ENCODE measurements at regions not wholly inside any gene's neighbourhood (a gene's known extent, or its start where the extent isn't known, plus 50 kb on each side); places are given as distances from the start of the nearest gene placed in this dataset.

DNA sequence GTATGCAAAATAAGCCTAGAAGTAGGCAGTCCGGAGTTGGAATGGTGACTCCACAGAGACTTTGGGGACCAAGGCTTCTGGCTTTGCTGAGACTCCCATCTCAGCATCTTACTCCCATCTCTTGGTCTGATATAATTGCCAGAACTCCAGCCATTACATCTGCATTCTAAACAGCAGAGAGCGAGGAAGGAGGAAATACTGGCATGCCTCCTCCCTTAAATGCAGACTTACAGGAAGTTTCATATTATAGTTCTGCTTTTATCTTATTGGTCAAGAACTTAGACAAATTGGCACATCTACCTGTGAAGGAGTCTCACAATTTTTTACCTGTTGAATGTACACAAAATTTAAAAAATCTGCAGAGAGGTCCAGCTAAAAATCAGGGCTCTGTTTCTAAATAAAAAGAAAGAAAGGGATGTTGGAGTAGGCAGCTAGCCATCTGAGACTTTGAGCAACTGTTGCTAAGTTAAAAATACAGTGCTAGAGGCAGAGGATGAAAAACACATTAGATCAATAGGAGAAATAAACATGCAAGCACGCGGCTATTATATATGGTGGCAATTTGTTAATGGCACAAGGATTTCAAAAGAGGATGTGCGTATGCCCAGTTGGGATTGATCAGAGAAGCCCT is 209.9 kb upstream of the HMGA2 start:
- Histone ChIP-seq H3K4me1 (replicated peaks in 1 of 2; ENCODE audit: control insufficient read depth in 2 of 2, insufficient read depth in 2 of 2, low read length in 2 of 2) (no peaks in the 10 kb centered on the region; a peak in 2 of 5 replicates), H2AFZ (ENCODE audit: low read depth, low read length) (no peak overlapping the region), H4K20me1 (replicated peaks; ENCODE audit: control insufficient read depth, insufficient read depth, low read length) (no peaks in the 10 kb centered on the region), H3K79me2 (ENCODE audit: control insufficient read depth, insufficient read depth, low read length) (no peaks in the 10 kb centered on the region), H3K27me3 (ENCODE audit: control insufficient read depth in 2 of 2, insufficient read depth in 2 of 2, low read length in 2 of 2) (no peaks in the 10 kb centered on the region), H3K27ac (ENCODE audit: extremely low read depth, low read depth, low read length) (no peak overlapping the region), H3K4me2 (ENCODE audit: insufficient read depth, low read length) (no peak overlapping the region), H3K9ac (ENCODE audit: insufficient read depth in 1 of 2, low read depth in 2 of 2, low read length in 2 of 2) (no peak overlapping the region), H3K4me3 (no peak overlapping the region), H3K9me1 (ENCODE audit: control insufficient read depth, insufficient read depth, low read length) (no peaks in the 10 kb centered on the region), H3K36me3 (ENCODE audit: control insufficient read depth, insufficient read depth, low read length) (no peaks in the 10 kb centered on the region), H3K9me3 (replicated peaks; ENCODE audit: control insufficient read depth, insufficient read depth, low read depth, low read length) (no peaks in the 10 kb centered on the region)
- no peak for ATAC-seq
- POLR2A ChIA-PET = interaction anchor here (0.6 kb wide), 1 partner anchor 372 kb away, joined by 3 read pairs; no protein-coding TSS in a partner anchor
- CTCF ChIA-PET (ENCODE audit: low intra/inter-chr PET ratio) = no interaction called here
- BruUV-seq (replicated peaks) = no TSS peak
- intact Hi-C loops (cut with micrococcal nuclease) (no loop called here), in situ Hi-C loops (cut with MboI) (no loop called here)
- 28% methylated on average over 5 of the region's 5 CpGs for WGBS (ENCODE audit: insufficient coverage, low coverage, missing lambda C conversion rate)
- DNase-seq (ENCODE audit: extremely low read depth in 1 of 4, low spot score in 3 of 4) = no peak
- no peak for TF ChIP-seq MYNN (IDR thresholded peaks at IDR 0.05)
- no peak for TF ChIP-seq MYNN (CRISPR knock-in tag; IDR thresholded peaks at IDR 0.05)
- TF ChIP-seq ARID2 (IDR thresholded peaks at IDR 0.05) = no peak
- FAIRE-seq = no peak

DNA sequence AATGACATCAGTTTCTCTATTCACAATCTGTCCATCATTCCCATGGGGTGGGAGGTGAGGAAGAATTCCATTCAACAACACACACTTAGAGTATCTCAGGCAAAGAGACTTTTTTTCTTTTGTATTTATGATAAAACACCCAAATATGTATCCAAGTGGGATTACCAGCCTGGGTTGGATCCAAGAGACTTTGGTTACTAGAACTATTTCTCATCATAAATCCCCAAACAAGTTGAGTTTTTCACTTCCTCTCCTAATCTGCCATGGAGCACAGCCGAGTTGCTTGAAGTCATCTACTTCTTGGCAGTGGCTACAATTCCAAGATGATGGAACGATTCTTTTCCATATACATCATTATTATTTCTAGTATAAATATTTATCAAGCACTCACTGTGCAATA is 209.2 kb upstream of the HMGA2 start:
- no peak overlapping the region for H2AFZ ChIP-seq (ENCODE audit: low read depth, low read length)
- H3K9ac ChIP-seq (ENCODE audit: insufficient read depth in 1 of 2, low read depth in 2 of 2, low read length in 2 of 2) = no peak overlapping the region
- H4K20me1 ChIP-seq (replicated peaks; ENCODE audit: control insufficient read depth, insufficient read depth, low read length) = no peaks in the 10 kb centered on the region
- no peak overlapping the region for H3K27ac ChIP-seq (ENCODE audit: extremely low read depth, low read depth, low read length)
- DNase-seq (ENCODE audit: extremely low read depth in 1 of 4, low spot score in 3 of 4) (no peak), ATAC-seq (no peak), FAIRE-seq (no peak)
- H3K4me3 ChIP-seq = no peak overlapping the region
- ChIA-PET POLR2A (no interaction called here), CTCF (ENCODE audit: low intra/inter-chr PET ratio) (no interaction called here)
- 0% methylated on average over 2 of the region's 2 CpGs for WGBS (ENCODE audit: insufficient coverage, low coverage, missing lambda C conversion rate)
- H3K4me1 ChIP-seq (replicated peaks in 1 of 2; ENCODE audit: control insufficient read depth in 2 of 2, insufficient read depth in 2 of 2, low read length in 2 of 2) = no peaks in the 10 kb centered on the region; a peak in 2 of 5 replicates
- H3K4me2 ChIP-seq (ENCODE audit: insufficient read depth, low read length) = no peak overlapping the region
- no peaks in the 10 kb centered on the region for H3K27me3 ChIP-seq (ENCODE audit: control insufficient read depth in 2 of 2, insufficient read depth in 2 of 2, low read length in 2 of 2)
- in situ Hi-C loops (cut with MboI) (no loop called here), intact Hi-C loops (cut with micrococcal nuclease) (no loop called here)
- H3K79me2 ChIP-seq (ENCODE audit: control insufficient read depth, insufficient read depth, low read length) = no peaks in the 10 kb centered on the region
- H3K36me3 ChIP-seq (ENCODE audit: control insufficient read depth, insufficient read depth, low read length) = no peaks in the 10 kb centered on the region
- no peaks in the 10 kb centered on the region for H3K9me3 ChIP-seq (replicated peaks; ENCODE audit: control insufficient read depth, insufficient read depth, low read depth, low read length)
- BruUV-seq (replicated peaks) = no TSS peak
- no peaks in the 10 kb centered on the region for H3K9me1 ChIP-seq (ENCODE audit: control insufficient read depth, insufficient read depth, low read length)
- TF ChIP-seq LEF1 (IDR thresholded peaks at IDR 0.05) = no peak
- TF ChIP-seq, protein P1, sequence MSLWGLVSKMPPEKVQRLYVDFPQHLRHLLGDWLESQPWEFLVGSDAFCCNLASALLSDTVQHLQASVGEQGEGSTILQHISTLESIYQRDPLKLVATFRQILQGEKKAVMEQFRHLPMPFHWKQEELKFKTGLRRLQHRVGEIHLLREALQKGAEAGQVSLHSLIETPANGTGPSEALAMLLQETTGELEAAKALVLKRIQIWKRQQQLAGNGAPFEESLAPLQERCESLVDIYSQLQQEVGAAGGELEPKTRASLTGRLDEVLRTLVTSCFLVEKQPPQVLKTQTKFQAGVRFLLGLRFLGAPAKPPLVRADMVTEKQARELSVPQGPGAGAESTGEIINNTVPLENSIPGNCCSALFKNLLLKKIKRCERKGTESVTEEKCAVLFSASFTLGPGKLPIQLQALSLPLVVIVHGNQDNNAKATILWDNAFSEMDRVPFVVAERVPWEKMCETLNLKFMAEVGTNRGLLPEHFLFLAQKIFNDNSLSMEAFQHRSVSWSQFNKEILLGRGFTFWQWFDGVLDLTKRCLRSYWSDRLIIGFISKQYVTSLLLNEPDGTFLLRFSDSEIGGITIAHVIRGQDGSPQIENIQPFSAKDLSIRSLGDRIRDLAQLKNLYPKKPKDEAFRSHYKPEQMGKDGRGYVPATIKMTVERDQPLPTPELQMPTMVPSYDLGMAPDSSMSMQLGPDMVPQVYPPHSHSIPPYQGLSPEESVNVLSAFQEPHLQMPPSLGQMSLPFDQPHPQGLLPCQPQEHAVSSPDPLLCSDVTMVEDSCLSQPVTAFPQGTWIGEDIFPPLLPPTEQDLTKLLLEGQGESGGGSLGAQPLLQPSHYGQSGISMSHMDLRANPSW (CRISPR knock-in tag; IDR thresholded peaks at IDR 0.05) = no peak
- TF ChIP-seq RCOR1 (IDR thresholded peaks at IDR 0.05; ENCODE audit: borderline replicate concordance in 1 of 2, low read depth in 2 of 2, low read length in 2 of 2) = no peak
- TF ChIP-seq FIP1L1 (IDR thresholded peaks at IDR 0.05; ENCODE audit: low read depth, low read length, poor library complexity, severe bottlenecking) = no peak
- TF ChIP-seq, protein P2, sequence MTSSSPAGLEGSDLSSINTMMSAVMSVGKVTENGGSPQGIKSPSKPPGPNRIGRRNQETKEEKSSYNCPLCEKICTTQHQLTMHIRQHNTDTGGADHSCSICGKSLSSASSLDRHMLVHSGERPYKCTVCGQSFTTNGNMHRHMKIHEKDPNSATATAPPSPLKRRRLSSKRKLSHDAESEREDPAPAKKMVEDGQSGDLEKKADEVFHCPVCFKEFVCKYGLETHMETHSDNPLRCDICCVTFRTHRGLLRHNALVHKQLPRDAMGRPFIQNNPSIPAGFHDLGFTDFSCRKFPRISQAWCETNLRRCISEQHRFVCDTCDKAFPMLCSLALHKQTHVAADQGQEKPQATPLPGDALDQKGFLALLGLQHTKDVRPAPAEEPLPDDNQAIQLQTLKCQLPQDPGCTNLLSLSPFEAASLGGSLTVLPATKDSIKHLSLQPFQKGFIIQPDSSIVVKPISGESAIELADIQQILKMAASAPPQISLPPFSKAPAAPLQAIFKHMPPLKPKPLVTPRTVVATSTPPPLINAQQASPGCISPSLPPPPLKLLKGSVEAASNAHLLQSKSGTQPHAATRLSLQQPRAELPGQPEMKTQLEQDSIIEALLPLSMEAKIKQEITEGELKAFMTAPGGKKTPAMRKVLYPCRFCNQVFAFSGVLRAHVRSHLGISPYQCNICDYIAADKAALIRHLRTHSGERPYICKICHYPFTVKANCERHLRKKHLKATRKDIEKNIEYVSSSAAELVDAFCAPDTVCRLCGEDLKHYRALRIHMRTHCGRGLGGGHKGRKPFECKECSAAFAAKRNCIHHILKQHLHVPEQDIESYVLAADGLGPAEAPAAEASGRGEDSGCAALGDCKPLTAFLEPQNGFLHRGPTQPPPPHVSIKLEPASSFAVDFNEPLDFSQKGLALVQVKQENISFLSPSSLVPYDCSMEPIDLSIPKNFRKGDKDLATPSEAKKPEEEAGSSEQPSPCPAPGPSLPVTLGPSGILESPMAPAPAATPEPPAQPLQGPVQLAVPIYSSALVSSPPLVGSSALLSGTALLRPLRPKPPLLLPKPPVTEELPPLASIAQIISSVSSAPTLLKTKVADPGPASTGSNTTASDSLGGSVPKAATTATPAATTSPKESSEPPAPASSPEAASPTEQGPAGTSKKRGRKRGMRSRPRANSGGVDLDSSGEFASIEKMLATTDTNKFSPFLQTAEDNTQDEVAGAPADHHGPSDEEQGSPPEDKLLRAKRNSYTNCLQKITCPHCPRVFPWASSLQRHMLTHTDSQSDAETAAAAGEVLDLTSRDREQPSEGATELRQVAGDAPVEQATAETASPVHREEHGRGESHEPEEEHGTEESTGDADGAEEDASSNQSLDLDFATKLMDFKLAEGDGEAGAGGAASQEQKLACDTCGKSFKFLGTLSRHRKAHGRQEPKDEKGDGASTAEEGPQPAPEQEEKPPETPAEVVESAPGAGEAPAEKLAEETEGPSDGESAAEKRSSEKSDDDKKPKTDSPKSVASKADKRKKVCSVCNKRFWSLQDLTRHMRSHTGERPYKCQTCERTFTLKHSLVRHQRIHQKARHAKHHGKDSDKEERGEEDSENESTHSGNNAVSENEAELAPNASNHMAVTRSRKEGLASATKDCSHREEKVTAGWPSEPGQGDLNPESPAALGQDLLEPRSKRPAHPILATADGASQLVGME (CRISPR knock-in tag; IDR thresholded peaks at IDR 0.05) = no peak
